Muscle layer of colon (tissue), 2 donors: ENCODE measurements at regions not wholly inside any gene's neighbourhood (a gene's known extent, or its start where the extent isn't known, plus 50 kb on each side); places are given as distances from the start of the nearest gene placed in this dataset.
"Not testable (repeated sequence)": the region's sequence is repeated elsewhere in the genome, so short reads cannot be mapped to it uniquely, and the experiment has no call there.

Source experiments
- H3K27ac ChIP-seq: one replicate; pipeline ENCODE4 v1.7.0; 2013; ENCODE audit warnings: low read depth, mild to moderate bottlenecking, low read length, moderate library complexity
- H3K27me3 ChIP-seq, 2 donors: one replicate each; pipeline ENCODE4 v1.7.0; 2013; ENCODE audit warnings: low read length in 2 of 2, mild to moderate bottlenecking in 2 of 2; ENCODE audit not compliant: insufficient read depth in 2 of 2, control insufficient read depth in 1 of 2
- H3K36me3 ChIP-seq: one replicate; pipeline ENCODE4 v1.7.0; 2013; ENCODE audit warnings: mild to moderate bottlenecking, low read length; ENCODE audit not compliant: insufficient read depth
- H3K4me1 ChIP-seq: one replicate; pipeline ENCODE4 v1.7.0; 2013; ENCODE audit warnings: mild to moderate bottlenecking, low read length; ENCODE audit not compliant: insufficient read depth
- H3K4me3 ChIP-seq, 2 donors: one replicate each; pipeline ENCODE4 v1.7.0; 2013; ENCODE audit warnings: low read length in 2 of 2, low read depth in 1 of 2, mild to moderate bottlenecking in 1 of 2, moderate library complexity in 1 of 2
- H3K9ac ChIP-seq: one replicate; pipeline ENCODE4 v1.7.0; 2013; ENCODE audit warnings: low read length
- H3K9me3 ChIP-seq: one replicate; pipeline ENCODE4 v1.7.0; 2013; ENCODE audit warnings: mild to moderate bottlenecking, low read length
- donor health status: abdominal sarcoma.
- donor health status: Adenocarcinoma of cecum.

DNA sequence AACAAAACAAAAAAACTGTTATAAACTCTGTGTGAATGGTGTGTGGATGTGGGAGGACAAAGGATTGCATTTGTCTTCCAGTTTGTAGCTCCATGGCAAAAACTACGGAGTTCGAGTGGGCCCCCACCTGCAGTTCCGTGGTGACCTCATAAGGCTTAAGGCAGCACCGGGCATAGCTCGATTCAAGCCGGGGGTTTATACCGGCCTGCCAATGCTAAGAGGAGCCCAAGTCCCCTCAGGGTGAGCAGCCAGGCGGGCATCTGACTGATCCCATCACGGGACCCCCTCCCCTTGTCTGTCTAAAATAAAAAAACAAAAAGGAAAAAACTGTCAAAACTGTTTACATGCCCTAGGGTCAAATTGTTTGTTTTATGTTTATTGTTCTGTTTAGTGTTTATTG is 463.2 kb upstream of the HTR1E start:
- Histone ChIP-seq H3K36me3 (no peaks in the 10 kb centered on the region), H3K9ac (no peak overlapping the region), H3K27me3 (no peaks in the 10 kb centered on the region), H3K4me3 (no peak overlapping the region), H3K9me3 (no peaks in the 10 kb centered on the region), H3K27ac (no peak overlapping the region), H3K4me1 (no peaks in the 10 kb centered on the region)

DNA sequence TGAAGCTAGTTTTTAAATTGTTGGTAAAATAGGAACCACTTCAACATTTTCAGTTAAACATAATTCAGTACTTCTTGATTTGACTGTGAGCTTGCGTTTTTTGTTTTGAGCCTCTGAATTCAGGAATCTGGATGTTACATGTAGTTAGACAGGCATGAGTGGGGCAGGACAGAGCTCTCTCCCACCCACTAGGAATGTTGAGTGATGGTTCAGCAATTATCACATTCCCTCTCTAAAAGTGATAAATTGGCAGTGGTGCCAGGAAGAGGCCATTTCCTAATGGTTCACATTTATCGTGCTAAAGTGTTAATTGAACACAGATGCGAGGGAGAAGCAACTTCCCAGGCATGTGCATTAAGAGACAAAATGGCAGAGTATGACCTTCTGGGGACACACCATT is 465.5 kb upstream of the HTR1E start:
- no peaks in the 10 kb centered on the region for H3K9me3 ChIP-seq
- no peaks in the 10 kb centered on the region for H3K4me1 ChIP-seq
- no peak overlapping the region for H3K27ac ChIP-seq
- no peak overlapping the region for H3K9ac ChIP-seq
- H3K4me3 ChIP-seq: no peak overlapping the region
- H3K27me3 ChIP-seq: no peaks in the 10 kb centered on the region
- no peaks in the 10 kb centered on the region for H3K36me3 ChIP-seq

DNA sequence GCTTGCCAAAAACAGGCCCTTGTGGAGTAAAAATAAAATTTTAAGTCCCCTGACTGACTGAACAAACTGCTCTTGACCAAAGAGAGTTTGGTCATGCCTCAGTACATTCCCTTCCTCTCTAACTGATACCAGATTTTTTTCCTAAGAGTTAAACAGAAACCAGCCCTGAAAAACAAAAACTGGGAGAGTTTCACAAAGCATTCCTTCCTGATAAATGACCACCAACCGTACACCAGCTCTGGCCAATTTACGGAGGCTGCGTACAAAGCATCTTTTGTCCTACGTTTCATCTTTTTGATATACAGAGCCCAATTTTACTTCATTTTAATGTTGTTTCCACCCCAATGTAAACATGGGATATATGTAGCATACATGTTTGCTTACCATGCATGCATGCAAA is 477.4 kb upstream of the HTR1E start:
- Histone ChIP-seq H3K27ac (no peak overlapping the region), H3K36me3 (no peaks in the 10 kb centered on the region), H3K4me3 (no peak overlapping the region), H3K4me1 (no peaks in the 10 kb centered on the region), H3K9me3 (no peaks in the 10 kb centered on the region), H3K27me3 (no peaks in the 10 kb centered on the region), H3K9ac (no peak overlapping the region)

DNA sequence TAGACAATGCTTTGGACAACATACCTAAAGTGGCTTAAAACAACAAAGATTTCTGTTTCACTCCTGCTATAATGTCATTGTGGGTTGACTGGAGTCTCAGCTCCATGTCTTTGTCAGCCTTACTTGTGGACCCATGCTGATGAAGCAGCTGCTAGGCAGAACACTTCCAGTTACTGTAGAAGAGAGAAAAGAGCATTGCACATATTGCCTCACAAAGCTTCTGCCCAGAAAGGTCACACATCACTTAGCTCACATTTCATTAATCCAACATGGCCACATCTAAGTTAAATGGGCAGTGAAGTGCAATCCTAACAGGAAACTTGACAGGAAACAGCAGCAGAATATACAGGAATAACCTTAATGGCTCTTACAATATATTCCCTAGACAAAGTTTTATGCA is 480.5 kb upstream of the HTR1E start:
- no peaks in the 10 kb centered on the region for H3K27me3 ChIP-seq
- no peak overlapping the region for H3K27ac ChIP-seq
- no peak overlapping the region for H3K4me3 ChIP-seq
- H3K36me3 ChIP-seq: no peaks in the 10 kb centered on the region
- no peak overlapping the region for H3K9ac ChIP-seq
- H3K4me1 ChIP-seq: no peaks in the 10 kb centered on the region
- no peaks in the 10 kb centered on the region for H3K9me3 ChIP-seq

DNA sequence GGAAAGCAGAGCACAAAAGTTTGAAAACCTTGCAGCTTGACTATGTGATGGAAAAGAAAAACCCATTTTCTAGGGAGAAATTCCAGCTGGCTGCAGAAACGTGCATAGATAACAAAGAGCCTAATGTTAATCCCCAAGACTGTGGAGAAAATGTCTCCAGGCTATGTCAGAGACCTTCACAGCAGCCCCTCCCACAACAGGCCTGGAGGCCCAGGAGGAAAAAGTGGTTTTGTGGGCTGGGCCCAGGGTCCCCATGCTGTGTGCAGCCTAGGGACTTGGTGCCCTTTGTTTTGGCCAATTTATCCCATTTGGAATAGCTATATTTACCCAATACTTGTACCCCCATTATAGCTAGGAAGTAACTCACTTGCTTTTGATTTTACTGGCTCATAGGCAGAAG is 484.1 kb upstream of the HTR1E start:
- H3K4me1 ChIP-seq: no peaks in the 10 kb centered on the region
- H3K9me3 ChIP-seq: no peaks in the 10 kb centered on the region
- H3K4me3 ChIP-seq: no peak overlapping the region
- H3K27me3 ChIP-seq: no peaks in the 10 kb centered on the region
- H3K27ac ChIP-seq: no peak overlapping the region
- H3K36me3 ChIP-seq: no peaks in the 10 kb centered on the region
- no peak overlapping the region for H3K9ac ChIP-seq

DNA sequence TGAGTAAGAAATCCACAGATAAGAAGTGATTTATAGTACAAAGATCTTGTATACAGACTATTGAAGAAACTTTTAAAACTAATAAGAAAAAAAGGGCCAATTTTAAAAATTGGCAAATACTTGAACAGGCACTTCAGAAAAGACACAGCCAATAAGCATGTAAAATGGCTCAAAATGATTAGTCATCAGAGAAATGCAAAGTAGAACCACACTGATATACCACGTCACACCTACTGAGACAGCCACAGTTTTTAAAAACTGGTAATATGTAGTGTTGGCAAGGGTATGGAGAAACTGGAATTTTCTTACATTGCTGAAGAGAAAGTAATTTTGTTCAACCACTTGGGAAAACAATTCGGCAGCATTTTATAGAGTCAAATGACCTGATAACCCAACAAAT is 488.9 kb upstream of the HTR1E start:
- H3K4me3 ChIP-seq: no peak overlapping the region
- no peaks in the 10 kb centered on the region for H3K27me3 ChIP-seq
- no peaks in the 10 kb centered on the region for H3K9me3 ChIP-seq
- H3K27ac ChIP-seq: no peak overlapping the region
- H3K36me3 ChIP-seq: no peaks in the 10 kb centered on the region
- no peak overlapping the region for H3K9ac ChIP-seq
- H3K4me1 ChIP-seq: no peaks in the 10 kb centered on the region

DNA sequence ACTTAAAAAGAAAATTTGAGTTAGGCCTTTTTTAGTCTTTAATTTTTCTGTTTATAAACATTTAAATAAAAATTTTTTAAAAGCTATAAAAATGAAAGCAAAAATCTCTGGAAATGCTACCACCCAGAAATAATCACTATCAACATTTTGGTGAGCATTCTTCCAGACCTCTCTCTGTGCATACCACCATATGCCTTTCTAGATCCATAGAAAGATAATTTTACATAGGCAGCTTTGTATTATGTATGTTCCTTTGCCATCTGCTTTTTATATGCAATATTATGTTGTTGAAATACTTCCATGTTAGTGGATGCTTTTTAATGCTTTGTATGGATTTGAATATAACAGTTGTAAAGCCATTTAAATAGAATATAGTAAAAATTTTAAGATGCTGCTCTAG is 496.7 kb upstream of the HTR1E start:
- no peak overlapping the region for H3K27ac ChIP-seq
- H3K4me1 ChIP-seq: no peaks in the 10 kb centered on the region
- no peaks in the 10 kb centered on the region for H3K36me3 ChIP-seq
- no peaks in the 10 kb centered on the region for H3K27me3 ChIP-seq
- H3K9ac ChIP-seq: no peak overlapping the region
- no peaks in the 10 kb centered on the region for H3K9me3 ChIP-seq
- no peak overlapping the region for H3K4me3 ChIP-seq

DNA sequence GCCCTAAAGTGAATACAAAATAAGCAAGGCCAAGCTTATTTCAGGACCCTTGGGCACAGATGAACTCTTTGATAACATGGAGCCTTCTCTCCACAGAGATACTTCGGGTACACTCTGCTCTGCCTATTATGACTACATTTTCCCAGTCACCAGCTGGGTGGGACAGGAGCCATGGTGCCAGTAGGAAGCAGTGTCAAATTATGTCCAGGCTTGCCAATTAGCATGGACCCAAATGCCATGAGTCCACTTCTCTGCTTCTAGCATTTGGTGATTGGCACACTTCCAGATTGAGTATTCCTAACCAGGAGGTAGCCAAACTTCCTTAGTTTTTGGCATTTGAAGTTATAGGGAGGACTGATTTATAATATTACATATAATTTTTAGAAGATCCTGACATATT is 513.8 kb upstream of the HTR1E start:
- H3K9ac ChIP-seq: no peak overlapping the region
- H3K27ac ChIP-seq: no peak overlapping the region
- no peaks in the 10 kb centered on the region for H3K4me1 ChIP-seq
- H3K4me3 ChIP-seq: no peak overlapping the region
- no peaks in the 10 kb centered on the region for H3K36me3 ChIP-seq
- no peaks in the 10 kb centered on the region for H3K27me3 ChIP-seq
- H3K9me3 ChIP-seq: no peaks in the 10 kb centered on the region

DNA sequence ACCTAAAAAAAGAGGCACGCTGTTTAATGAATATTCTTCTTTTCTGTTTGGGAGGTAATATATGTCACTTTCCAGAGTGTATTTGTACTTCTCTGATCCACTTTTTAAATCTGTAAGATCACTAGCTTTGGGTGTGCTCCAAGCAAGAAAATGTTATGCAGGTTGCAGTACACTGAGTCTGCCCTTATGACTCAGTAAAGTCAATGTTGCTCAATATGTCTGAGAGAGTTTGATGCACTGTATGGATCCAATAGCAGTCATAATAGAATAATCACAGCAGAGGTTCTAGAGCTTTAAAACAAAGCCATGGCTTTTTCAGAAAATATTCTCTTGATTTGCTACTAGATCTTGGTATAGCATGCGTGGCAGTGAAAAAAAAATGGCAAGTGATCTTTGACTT is 525.3 kb upstream of the HTR1E start:
- no peak overlapping the region for H3K9ac ChIP-seq
- no peaks in the 10 kb centered on the region for H3K4me1 ChIP-seq
- H3K9me3 ChIP-seq: no peaks in the 10 kb centered on the region
- no peak overlapping the region for H3K4me3 ChIP-seq
- H3K36me3 ChIP-seq: no peaks in the 10 kb centered on the region
- no peaks in the 10 kb centered on the region for H3K27me3 ChIP-seq
- H3K27ac ChIP-seq: no peak overlapping the region

DNA sequence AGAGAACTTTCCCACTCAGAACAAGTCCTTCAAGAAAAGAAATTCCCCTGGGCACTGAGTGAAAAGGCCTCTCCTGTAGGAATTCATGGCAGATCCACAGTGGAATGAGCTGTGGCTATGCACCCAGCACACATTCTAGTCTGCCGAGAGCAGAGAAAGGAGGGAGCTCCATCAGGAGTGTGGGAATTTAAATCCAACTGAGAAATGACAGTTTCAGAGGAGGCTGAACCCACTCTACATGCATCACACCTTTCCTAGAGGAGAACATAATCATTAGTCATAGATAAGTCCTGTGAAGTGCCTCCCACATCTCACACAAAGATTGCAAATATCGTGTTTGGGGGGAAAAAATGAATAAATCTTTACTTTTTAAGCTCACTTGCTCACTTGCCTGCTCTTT is 530.2 kb upstream of the HTR1E start:
- Histone ChIP-seq H3K27me3 (no peaks in the 10 kb centered on the region), H3K36me3 (no peaks in the 10 kb centered on the region), H3K4me1 (no peaks in the 10 kb centered on the region), H3K9ac (no peak overlapping the region), H3K27ac (no peak overlapping the region), H3K9me3 (no peaks in the 10 kb centered on the region), H3K4me3 (no peak overlapping the region)

DNA sequence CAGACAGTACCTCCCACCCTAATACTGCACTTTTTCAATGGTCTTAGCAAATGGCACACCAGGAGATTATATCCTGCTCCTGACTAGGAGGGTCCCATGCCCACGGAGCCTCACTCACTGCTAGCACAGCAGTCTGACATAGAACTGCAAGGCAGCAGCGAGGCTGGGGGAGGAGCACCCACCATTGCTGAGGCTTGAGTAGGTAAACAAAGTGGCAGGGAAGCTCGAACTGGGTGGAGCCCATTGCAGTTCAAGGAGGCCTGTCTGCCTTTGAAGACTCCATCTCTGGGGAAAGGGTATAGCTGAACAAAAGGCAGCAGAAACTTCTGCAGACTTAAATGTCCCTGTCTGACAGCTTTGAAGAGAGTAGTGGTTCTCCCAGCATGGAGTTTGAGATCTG is 544.5 kb upstream of the HTR1E start:
- not testable (repeated sequence) for H3K4me1 ChIP-seq

DNA sequence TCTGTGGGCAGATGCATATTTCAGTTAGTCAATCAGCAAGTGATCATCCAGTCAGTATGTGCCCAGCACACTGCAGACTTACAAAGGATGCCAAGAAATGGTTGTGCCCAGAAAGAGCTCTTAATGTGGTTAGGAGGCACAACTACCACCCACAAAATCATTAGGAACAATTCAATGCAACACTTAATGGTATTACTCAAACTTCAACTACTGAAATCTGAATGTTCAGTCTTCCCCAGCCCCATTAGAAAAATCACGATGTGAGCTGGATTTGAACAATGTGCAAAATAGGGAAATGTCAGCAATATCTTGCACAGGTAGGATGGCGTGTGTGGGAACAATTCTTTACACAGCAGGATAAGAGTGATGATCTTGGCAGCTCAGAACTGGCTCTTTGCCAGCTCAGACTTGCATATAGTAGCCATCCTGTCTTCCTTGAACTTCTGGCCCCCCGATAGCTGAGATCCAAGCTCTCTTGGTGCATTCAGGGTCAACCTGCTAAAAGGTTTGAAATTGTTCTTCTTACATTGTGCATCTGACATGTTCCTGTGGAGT is 556.7 kb upstream of the HTR1E start:
- no peaks in the 10 kb centered on the region for H3K27me3 ChIP-seq
- H3K9me3 ChIP-seq: no peaks in the 10 kb centered on the region
- no peaks in the 10 kb centered on the region for H3K36me3 ChIP-seq

More for the DNA sequence above, 544.5 kb upstream of the HTR1E start:
- not testable (repeated sequence) for H3K27me3 ChIP-seq, H3K9ac ChIP-seq, H3K36me3 ChIP-seq, H3K9me3 ChIP-seq, H3K27ac ChIP-seq, H3K4me3 ChIP-seq

More for the DNA sequence above, 556.7 kb upstream of the HTR1E start:
- Histone ChIP-seq H3K4me1 (no peaks in the 10 kb centered on the region), H3K9ac (no peak overlapping the region), H3K27ac (no peak overlapping the region), H3K4me3 (no peak overlapping the region)
